HFFc6 (cell line): ENCODE measurements at regions not wholly inside any gene's neighbourhood (a gene's known extent, or its start where the extent isn't known, plus 50 kb on each side); places are given as distances from the start of the nearest gene placed in this dataset.

ENCODE experiments used
- DNase-seq: peaks from one replicate; pipeline ENCODE4 v3.0.0-alpha.2; 2018
- H3K27ac Mint-ChIP-seq: 2 replicates; pipeline ENCODE4 v1.8.0; 2020; ENCODE audit warnings: mild to moderate bottlenecking, mixed read lengths
- H3K27me3 Mint-ChIP-seq: 2 replicates; pipeline ENCODE4 v1.8.0; 2021; ENCODE audit warnings: mild to moderate bottlenecking, moderate library complexity, mixed read lengths; ENCODE audit not compliant: insufficient read depth
- H3K36me3 Mint-ChIP-seq: 2 replicates; pipeline ENCODE4 v1.8.0; 2021; ENCODE audit warnings: low read depth, mixed read lengths
- H3K4me1 Mint-ChIP-seq: 2 replicates; pipeline ENCODE4 v1.8.0; 2020; ENCODE audit warnings: low read depth, mixed read lengths
- H3K4me3 Mint-ChIP-seq: 2 replicates; pipeline ENCODE4 v1.8.0; 2020; ENCODE audit warnings: mild to moderate bottlenecking, moderate library complexity, mixed read lengths
- H3K9me3 Mint-ChIP-seq: 2 replicates; pipeline ENCODE4 v1.8.0; 2020; ENCODE audit warnings: mild to moderate bottlenecking, mixed read lengths
- TF ChIP-seq, protein P1 (sequence below): fragments of 200-600 bp; sonication (generic); IDR thresholded peaks from 2 replicates; pipeline ENCODE4 v1.5.0; 2021; ENCODE audit warnings: antibody characterized with exemption, mild to moderate bottlenecking

DNA sequence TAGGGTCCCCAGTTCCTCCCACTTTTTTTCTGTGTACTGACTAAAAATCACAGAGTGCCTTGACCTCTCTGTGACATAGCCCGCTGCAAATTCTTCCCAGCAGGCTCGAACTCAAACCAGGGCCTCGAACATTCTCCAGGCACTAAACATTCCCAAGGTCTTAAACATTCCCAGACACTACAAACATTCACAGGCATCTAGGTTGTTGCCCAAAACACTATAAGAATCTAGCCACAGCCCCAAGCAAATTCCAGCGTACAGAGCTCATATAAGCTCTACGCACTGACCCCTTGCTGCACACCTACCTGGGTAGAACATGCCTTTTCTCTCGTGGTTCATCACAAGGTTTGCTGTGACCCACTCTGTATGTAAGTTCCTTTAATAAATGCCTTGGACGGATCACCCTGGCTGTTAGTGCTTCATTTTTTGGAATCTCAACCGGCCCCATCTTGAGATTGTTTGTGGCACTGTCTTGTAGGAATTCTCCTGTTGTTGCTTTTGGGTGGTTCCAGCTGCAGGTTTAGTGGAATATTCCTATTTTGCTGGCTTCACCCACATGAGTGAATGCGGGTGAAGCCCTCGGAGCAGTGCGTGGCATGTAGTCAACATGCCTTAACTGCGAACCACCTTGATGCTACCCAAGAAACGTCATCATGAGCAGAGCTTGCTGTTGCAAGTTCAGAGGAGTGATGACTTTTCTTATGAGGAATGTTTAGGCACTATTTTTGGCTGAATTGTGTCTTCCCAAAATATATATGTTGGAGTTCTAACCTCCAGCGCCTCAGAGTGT lies 230.0 kb downstream of the HS3ST1 start:
- Mint-ChIP-seq H3K27me3 (no peaks in the 10 kb centered on the region), H3K4me3 (no peak overlapping the region), H3K9me3 (peaks cover 57% of the 10 kb centered on the region), H3K27ac (no peak overlapping the region), H3K36me3 (no peaks in the 10 kb centered on the region), H3K4me1 (no peaks in the 10 kb centered on the region)
- TF ChIP-seq, protein P1, sequence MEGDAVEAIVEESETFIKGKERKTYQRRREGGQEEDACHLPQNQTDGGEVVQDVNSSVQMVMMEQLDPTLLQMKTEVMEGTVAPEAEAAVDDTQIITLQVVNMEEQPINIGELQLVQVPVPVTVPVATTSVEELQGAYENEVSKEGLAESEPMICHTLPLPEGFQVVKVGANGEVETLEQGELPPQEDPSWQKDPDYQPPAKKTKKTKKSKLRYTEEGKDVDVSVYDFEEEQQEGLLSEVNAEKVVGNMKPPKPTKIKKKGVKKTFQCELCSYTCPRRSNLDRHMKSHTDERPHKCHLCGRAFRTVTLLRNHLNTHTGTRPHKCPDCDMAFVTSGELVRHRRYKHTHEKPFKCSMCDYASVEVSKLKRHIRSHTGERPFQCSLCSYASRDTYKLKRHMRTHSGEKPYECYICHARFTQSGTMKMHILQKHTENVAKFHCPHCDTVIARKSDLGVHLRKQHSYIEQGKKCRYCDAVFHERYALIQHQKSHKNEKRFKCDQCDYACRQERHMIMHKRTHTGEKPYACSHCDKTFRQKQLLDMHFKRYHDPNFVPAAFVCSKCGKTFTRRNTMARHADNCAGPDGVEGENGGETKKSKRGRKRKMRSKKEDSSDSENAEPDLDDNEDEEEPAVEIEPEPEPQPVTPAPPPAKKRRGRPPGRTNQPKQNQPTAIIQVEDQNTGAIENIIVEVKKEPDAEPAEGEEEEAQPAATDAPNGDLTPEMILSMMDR: no peak
- DNase-seq: no peak

DNA sequence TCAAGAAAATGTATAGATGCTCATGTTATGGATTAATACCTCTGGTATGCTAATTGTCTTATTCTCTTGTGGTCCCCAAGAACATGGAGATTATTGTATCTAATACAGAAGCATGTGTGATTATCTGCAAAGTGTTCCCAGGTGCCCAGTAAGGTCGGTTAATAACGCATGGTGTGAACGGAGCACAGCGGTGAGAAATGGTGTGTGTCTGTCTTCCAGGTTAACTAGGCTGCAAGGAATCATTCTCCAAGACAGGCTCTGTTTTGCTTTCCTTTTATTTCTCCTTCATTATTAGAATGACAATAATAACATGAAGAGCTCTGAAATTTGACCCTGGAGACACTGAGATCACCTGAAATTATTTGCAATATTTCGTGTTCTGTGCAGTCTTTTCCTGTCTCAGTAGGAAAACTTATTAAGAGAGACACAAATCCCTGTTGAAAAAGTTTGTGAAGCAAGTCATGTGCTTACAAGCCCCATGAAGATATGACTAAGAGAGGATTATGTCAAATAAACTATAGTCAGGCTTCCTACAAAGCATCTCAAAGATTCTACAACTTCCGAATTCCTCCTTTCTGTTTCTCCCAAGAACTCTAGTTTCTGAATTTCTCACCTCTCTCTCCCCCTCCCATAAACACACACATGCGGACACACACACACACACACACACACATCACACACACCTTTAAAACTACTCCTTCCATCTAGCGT lies 230.9 kb downstream of the HS3ST1 start:
- H3K4me3 Mint-ChIP-seq: no peak overlapping the region

DNA sequence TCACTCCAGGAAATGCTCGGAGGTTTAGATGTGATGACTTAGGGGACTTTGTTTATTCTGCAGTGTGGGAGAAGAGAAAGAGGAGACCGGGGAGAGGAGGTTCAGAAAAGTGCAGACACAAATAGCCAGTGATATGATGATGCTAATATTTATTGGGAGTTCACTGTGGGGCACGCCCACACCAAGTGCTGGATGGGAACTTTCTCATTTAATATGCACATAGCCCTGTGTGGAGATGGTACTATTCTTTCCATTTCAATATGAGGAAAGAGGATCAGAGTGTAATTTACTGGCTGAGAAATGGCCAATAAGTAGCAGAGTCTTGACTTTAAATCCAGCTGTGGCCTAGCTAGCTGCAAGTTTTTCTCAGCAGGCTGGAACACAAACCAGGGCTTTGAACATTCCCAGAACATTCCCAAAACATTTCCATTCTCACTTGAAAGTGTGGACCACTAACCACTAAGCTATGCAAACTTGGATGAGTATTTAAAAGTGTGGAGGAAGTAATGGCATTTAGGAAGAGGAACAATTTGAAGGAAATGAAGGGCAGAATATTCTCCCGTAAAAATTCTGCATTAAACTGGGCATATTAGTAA lies 231.7 kb downstream of the HS3ST1 start:
- Mint-ChIP-seq H3K27me3 (no peaks in the 10 kb centered on the region), H3K27ac (no peak overlapping the region), H3K4me3 (no peak overlapping the region), H3K36me3 (no peaks in the 10 kb centered on the region), H3K4me1 (no peaks in the 10 kb centered on the region), H3K9me3 (peaks cover 45% of the 10 kb centered on the region)
- DNase-seq: no peak
- TF ChIP-seq, protein P1: no peak

More for the DNA sequence above, 230.9 kb downstream of the HS3ST1 start:
- Mint-ChIP-seq H3K4me1 (no peaks in the 10 kb centered on the region), H3K36me3 (no peaks in the 10 kb centered on the region), H3K27ac (no peak overlapping the region), H3K9me3 (peaks cover 49% of the 10 kb centered on the region), H3K27me3 (no peaks in the 10 kb centered on the region)
- no peak for DNase-seq
- TF ChIP-seq, protein P1: no peak

DNA sequence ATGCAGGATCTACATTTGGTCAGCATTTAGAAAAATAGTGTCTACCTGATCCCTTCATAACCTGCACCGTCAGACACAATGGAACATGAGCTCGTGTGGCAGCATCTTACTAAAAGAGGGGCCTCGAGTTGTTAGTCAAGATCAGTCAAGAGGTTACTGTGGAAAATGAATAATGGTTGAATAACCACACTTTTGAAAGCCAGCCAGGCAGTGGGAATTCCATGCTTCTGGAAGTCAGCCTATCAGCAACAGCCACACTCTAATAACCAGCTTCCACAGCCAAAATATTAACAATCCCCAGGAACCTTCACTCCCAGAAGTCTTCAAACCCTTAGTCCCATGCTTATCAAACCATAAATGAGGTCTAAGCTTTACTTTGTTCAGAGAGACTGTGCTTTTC lies 234.3 kb downstream of the HS3ST1 start:
- Mint-ChIP-seq H3K27me3 (no peaks in the 10 kb centered on the region), H3K9me3 (peaks cover 38% of the 10 kb centered on the region), H3K36me3 (no peaks in the 10 kb centered on the region), H3K27ac (no peak overlapping the region), H3K4me3 (no peak overlapping the region), H3K4me1 (no peaks in the 10 kb centered on the region)
- DNase-seq: no peak
- TF ChIP-seq, protein P1: no peak

DNA sequence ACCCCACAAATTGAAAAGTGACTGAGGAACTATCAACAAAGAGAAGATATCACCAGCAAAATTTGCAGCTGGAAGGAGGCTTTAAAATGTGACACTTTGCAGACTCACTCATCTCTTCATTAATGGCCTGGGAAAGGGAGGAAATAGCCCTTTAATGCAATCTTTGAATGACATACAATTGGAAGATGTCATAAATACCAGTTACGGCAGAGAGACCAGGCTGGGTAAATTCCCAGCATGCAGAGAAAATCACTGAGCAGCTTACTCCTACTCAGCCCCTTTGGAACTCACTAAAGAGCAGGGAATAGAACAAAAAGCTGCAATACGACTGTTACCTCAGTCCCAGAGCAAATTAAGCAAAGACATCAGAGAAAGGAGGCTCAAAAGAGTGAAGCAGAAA lies 238.9 kb downstream of the HS3ST1 start:
- Mint-ChIP-seq H3K27me3 (no peaks in the 10 kb centered on the region), H3K36me3 (no peaks in the 10 kb centered on the region), H3K4me1 (no peaks in the 10 kb centered on the region), H3K4me3 (no peak overlapping the region), H3K27ac (no peak overlapping the region), H3K9me3 (peaks cover 9% of the 10 kb centered on the region)
- no peak for DNase-seq
- TF ChIP-seq, protein P1: no peak
